ENCODE measurements at regions not wholly inside any gene's neighbourhood (a gene's known extent, or its start where the extent isn't known, plus 50 kb on each side); places are given as distances from the start of the nearest gene placed in this dataset.

- no peaks in the 10 kb centered on the region for H3K9me3 ChIP-seq (replicated peaks; ENCODE audit: control insufficient read depth, insufficient read depth, low read depth, low read length)
- no peaks in the 10 kb centered on the region for H3K36me3 ChIP-seq (ENCODE audit: control insufficient read depth, insufficient read depth, low read length)
- POLR2A ChIA-PET, result no interaction called here
- H3K4me3 ChIP-seq, result no peak overlapping the region
- no peak overlapping the region for H3K9ac ChIP-seq (ENCODE audit: insufficient read depth in 1 of 2, low read depth in 2 of 2, low read length in 2 of 2)
- no peaks in the 10 kb centered on the region for H4K20me1 ChIP-seq (replicated peaks; ENCODE audit: control insufficient read depth, insufficient read depth, low read length)
- H3K79me2 ChIP-seq (ENCODE audit: control insufficient read depth, insufficient read depth, low read length), result no peaks in the 10 kb centered on the region
- H3K27me3 ChIP-seq (ENCODE audit: control insufficient read depth in 2 of 2, insufficient read depth in 2 of 2, low read length in 2 of 2), result no peaks in the 10 kb centered on the region
- no peak overlapping the region for H2AFZ ChIP-seq (ENCODE audit: low read depth, low read length)
- in situ Hi-C loops (cut with MboI) (no loop called here), intact Hi-C loops (cut with micrococcal nuclease) (no loop called here)
- FAIRE-seq (no peak), DNase-seq (ENCODE audit: extremely low read depth in 1 of 4, low spot score in 3 of 4) (no peak), ATAC-seq (no peak)
- CTCF ChIA-PET (ENCODE audit: low intra/inter-chr PET ratio), result no interaction called here
- 2% methylated on average over 5 of the region's 5 CpGs for WGBS (ENCODE audit: insufficient coverage, low coverage, missing lambda C conversion rate)
- H3K9me1 ChIP-seq (ENCODE audit: control insufficient read depth, insufficient read depth, low read length), result no peaks in the 10 kb centered on the region
- no peaks in the 10 kb centered on the region for H3K4me1 ChIP-seq (replicated peaks in 1 of 2; ENCODE audit: control insufficient read depth in 2 of 2, insufficient read depth in 2 of 2, low read length in 2 of 2)
- no peak overlapping the region for H3K27ac ChIP-seq (ENCODE audit: extremely low read depth, low read depth, low read length)
- BruUV-seq (replicated peaks), result no TSS peak
- H3K4me2 ChIP-seq (ENCODE audit: insufficient read depth, low read length), result no peak overlapping the region
- TF ChIP-seq ZNF75A (CRISPR knock-in tag; IDR thresholded peaks at IDR 0.05) (no peak), SRSF1 (IDR thresholded peaks at IDR 0.05; ENCODE audit: low read depth, low read length) (no peak), TEAD1 (CRISPR knock-in tag; IDR thresholded peaks at IDR 0.05) (no peak), JUNB (CRISPR knock-in tag; conservative IDR thresholded peaks at IDR 0.05) (no peak), MYNN (IDR thresholded peaks at IDR 0.05) (no peak), MYNN (CRISPR knock-in tag; IDR thresholded peaks at IDR 0.05) (no peak), MTA3 (IDR thresholded peaks at IDR 0.05; ENCODE audit: borderline replicate concordance) (no peak), ZNF318 (IDR thresholded peaks at IDR 0.05; ENCODE audit: borderline replicate concordance in 1 of 2, low read depth in 1 of 2) (no peak), SMAD1 (IDR thresholded peaks at IDR 0.05; ENCODE audit: low read depth, low read length, partially characterized antibody) (no peak), ARID1B (IDR thresholded peaks at IDR 0.05) (no peak), GABPB1 (CRISPR knock-in tag; IDR thresholded peaks at IDR 0.05) (no peak), MBD1 (CRISPR knock-in tag; IDR thresholded peaks at IDR 0.05) (no peak), ZZZ3 (IDR thresholded peaks at IDR 0.05) (no peak), PRPF4 (IDR thresholded peaks at IDR 0.05; ENCODE audit: insufficient read depth, low read depth, low read length, poor library complexity, severe bottlenecking) (no peak)
These were observed 1535.8 kb upstream of the PCDH10 start for GRCh38 chr4:131613086-131613823.
